DND-41 (cell line): ENCODE measurements at regions not wholly inside any gene's neighbourhood (a gene's known extent, or its start where the extent isn't known, plus 50 kb on each side); places are given as distances from the start of the nearest gene placed in this dataset.
"Not testable (repeated sequence)": the region's sequence is repeated elsewhere in the genome, so short reads cannot be mapped to it uniquely, and the experiment has no call there.

Experiments
- ATAC-seq: fragments of 200-7000 bp; cut with Tn5 transposase; 3 replicates; pipeline ENCODE4 v1.9.1; 2021; ENCODE audit warnings: low read depth; ENCODE audit not compliant: insufficient read depth
- DNase-seq: peaks from one replicate; pipeline ENCODE4 v3.0.0-alpha.2; 2020
- H2AFZ ChIP-seq: 2 replicates; pipeline ENCODE4 v1.6.0; 2012; ENCODE audit warnings: low read depth, low read length
- H3K27ac ChIP-seq: 2 replicates; pipeline ENCODE4 v1.5.1; 2012; ENCODE audit warnings: low read length, inconsistent platforms
- H3K27me3 ChIP-seq: fragments of 200-600 bp; sonication (generic); 2 replicates; pipeline ENCODE4 v1.6.0; 2012; ENCODE audit warnings: low read length, mild to moderate bottlenecking, inconsistent platforms; ENCODE audit not compliant: insufficient read depth, poor library complexity
- H3K36me3 ChIP-seq: 2 replicates; pipeline ENCODE4 v1.5.1; 2012; ENCODE audit warnings: low read length, inconsistent platforms; ENCODE audit not compliant: insufficient read depth
- H3K4me1 ChIP-seq: 2 replicates; pipeline ENCODE4 v1.5.1; 2012; ENCODE audit warnings: mild to moderate bottlenecking, low read length; ENCODE audit not compliant: insufficient read depth
- H3K4me2 ChIP-seq: 2 replicates; pipeline ENCODE4 v1.6.0; 2012; ENCODE audit warnings: mild to moderate bottlenecking, moderate library complexity, low read length, inconsistent platforms; ENCODE audit not compliant: insufficient read depth
- H3K4me3 ChIP-seq, 2 experiments: fragments of 200-600 bp in 1 of 2; shearing (Covaris generic) in 1 of 2; 2 replicates each; pipeline ENCODE4 v1.5.1; 2012 to 2016; ENCODE audit warnings: inconsistent platforms in 2 of 2, low read length in 2 of 2, mild to moderate bottlenecking in 2 of 2, low read depth in 1 of 2, moderate library complexity in 1 of 2
- H3K79me2 ChIP-seq: 2 replicates; pipeline ENCODE4 v1.6.0; 2012; ENCODE audit warnings: low read length, inconsistent platforms; ENCODE audit not compliant: insufficient read depth
- H3K9ac ChIP-seq: 2 replicates; pipeline ENCODE4 v1.6.0; 2012; ENCODE audit warnings: low read depth, mild to moderate bottlenecking, inconsistent platforms, low read length, moderate library complexity
- H3K9me3 ChIP-seq: 2 replicates; pipeline ENCODE4 v1.5.1; 2012; ENCODE audit warnings: low read length, moderate library complexity, mild to moderate bottlenecking, inconsistent platforms; ENCODE audit not compliant: insufficient read depth, severe bottlenecking
- H4K20me1 ChIP-seq: 2 replicates; pipeline ENCODE4 v1.6.0; 2012; ENCODE audit warnings: low read length; ENCODE audit not compliant: insufficient read depth
- EZH2 ChIP-seq: IDR thresholded peaks from 3 replicates; pipeline ENCODE4 v1.6.1; 2012; ENCODE audit warnings: borderline replicate concordance, low read depth, mild to moderate bottlenecking, moderate library complexity, low read length, inconsistent platforms; ENCODE audit not compliant: severe bottlenecking
- TF ChIP-seq, protein P1 (sequence below): IDR thresholded peaks from 2 replicates; pipeline ENCODE4 v1.5.1; 2012; ENCODE audit warnings: borderline replicate concordance, low read length, moderate library complexity, mild to moderate bottlenecking; ENCODE audit not compliant: poor library complexity, severe bottlenecking; ENCODE audit errors: extremely low read depth

DNA sequence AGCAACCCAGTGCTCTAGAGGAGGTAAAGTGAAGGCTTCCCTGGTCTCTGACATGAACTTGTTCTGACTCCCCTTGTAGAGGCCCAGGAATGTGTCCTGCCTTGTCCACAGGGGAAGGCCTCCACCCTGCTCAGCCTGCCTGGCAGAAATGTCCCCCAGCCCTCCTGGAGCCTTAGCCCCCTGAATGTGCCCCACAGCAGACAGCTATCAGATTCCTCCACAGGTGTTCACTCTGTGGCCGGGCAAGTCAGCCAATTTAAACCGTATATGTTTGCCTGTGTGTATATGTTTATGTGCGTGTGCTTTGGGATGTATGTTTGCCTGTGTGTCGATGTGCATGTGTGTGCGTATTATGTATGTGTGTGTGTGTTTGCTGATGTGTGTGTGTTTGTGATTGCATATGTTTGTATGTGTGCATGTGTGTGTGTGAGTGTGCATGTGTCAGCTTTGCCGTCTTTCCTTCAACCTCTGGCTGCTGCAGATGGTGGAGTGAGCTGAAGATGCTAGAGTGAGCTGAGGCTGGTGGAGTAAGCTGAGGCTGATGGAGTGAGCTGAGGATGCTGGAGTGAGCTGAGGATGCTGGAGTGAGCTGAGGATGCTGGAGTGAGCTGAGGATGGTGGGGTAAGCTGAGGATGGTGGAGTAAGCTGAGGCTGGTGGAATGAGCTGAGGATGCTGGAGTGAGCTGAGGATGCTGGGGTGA, 68.9 kb upstream of the ANTXRL start:
- ATAC-seq: no peak

DNA sequence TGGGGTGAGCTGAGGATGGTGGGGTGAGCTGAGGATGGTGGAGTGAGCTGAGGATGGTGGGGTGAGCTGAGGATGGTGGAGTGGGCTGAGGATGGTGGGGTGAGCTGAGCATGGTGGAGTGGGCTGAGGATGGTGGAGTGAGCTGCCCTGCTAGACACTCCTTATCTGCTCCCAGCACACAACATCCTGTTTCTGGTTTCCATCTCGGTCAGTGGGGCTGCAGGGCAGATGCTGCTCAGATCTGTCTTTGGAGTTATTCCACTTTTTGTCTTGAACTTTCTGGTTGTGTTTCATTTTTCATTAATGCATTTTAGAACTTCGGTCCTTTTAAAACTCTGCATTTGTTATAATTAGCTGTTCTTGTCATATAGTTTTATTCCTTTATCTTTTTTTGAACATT, 67.9 kb upstream of the ANTXRL start:
- ATAC-seq: no peak
- Histone ChIP-seq H3K4me1 (no peaks in the 10 kb centered on the region), H3K4me3 (no peak overlapping the region), H3K9me3 (no peaks in the 10 kb centered on the region), H3K36me3 (peaks cover 42% of the 10 kb centered on the region), H3K27ac (no peak overlapping the region), H4K20me1 (no peaks in the 10 kb centered on the region; the same call in 1 of the 2 replicates), H2AFZ (no peak overlapping the region), H3K79me2 (no peaks in the 10 kb centered on the region), H3K27me3 (no peaks in the 10 kb centered on the region), H3K9ac (no peak overlapping the region), H3K4me2 (no peak overlapping the region)
- TF ChIP-seq, protein P1, sequence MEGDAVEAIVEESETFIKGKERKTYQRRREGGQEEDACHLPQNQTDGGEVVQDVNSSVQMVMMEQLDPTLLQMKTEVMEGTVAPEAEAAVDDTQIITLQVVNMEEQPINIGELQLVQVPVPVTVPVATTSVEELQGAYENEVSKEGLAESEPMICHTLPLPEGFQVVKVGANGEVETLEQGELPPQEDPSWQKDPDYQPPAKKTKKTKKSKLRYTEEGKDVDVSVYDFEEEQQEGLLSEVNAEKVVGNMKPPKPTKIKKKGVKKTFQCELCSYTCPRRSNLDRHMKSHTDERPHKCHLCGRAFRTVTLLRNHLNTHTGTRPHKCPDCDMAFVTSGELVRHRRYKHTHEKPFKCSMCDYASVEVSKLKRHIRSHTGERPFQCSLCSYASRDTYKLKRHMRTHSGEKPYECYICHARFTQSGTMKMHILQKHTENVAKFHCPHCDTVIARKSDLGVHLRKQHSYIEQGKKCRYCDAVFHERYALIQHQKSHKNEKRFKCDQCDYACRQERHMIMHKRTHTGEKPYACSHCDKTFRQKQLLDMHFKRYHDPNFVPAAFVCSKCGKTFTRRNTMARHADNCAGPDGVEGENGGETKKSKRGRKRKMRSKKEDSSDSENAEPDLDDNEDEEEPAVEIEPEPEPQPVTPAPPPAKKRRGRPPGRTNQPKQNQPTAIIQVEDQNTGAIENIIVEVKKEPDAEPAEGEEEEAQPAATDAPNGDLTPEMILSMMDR: no peak
- DNase-seq: no peak

More for the DNA sequence above, 68.9 kb upstream of the ANTXRL start:
- no peaks in the 10 kb centered on the region for H3K79me2 ChIP-seq
- no peak overlapping the region for H2AFZ ChIP-seq
- no peaks in the 10 kb centered on the region for H3K4me1 ChIP-seq
- no peak overlapping the region for H3K4me3 ChIP-seq
- no peaks in the 10 kb centered on the region for H3K9me3 ChIP-seq
- H3K36me3 ChIP-seq: peaks cover 34% of the 10 kb centered on the region
- no peak overlapping the region for H3K27ac ChIP-seq
- no peaks in the 10 kb centered on the region; the same call in 1 of the 2 replicates for H4K20me1 ChIP-seq
- TF ChIP-seq, protein P1: no peak
- TF ChIP-seq EZH2: no peak
- no peak overlapping the region for H3K9ac ChIP-seq
- H3K4me2 ChIP-seq: no peak overlapping the region
- H3K27me3 ChIP-seq: no peaks in the 10 kb centered on the region
- DNase-seq: no peak

DNA sequence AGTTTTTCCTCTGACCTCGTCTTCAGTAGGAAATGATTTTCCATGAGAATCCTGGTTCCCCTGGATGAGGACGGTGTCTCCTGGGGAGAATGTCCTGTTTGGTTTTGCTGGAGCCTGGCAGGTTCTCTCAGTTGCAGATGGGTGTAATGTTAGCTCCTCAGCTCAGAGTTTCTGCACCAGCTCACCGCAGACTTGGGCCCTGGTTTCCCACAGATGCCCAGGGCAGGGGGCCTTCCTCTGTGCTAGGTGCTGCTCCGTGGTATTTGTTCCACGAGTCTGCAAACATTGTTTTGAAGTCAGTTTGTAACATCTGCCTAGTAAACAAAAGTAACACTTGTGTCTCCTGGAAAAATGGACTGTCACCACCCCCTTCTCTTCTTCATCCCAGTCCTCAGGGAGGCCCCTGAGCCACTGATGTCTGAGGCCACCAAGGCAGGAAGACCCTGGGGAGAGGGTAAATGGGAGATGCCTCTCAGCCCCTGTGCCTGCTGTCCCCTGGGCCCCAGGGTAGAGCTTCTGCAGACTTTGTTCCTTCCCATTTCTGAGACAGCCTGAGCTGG, 67.3 kb upstream of the ANTXRL start:
- H3K79me2 ChIP-seq, H3K9ac ChIP-seq, H3K9me3 ChIP-seq, H4K20me1 ChIP-seq, H2AFZ ChIP-seq, H3K4me1 ChIP-seq, H3K4me3 ChIP-seq, H3K27ac ChIP-seq, DNase-seq, H3K27me3 ChIP-seq, ATAC-seq, H3K4me2 ChIP-seq: not testable (repeated sequence)
- peaks cover 47% of the 10 kb centered on the region for H3K36me3 ChIP-seq

DNA sequence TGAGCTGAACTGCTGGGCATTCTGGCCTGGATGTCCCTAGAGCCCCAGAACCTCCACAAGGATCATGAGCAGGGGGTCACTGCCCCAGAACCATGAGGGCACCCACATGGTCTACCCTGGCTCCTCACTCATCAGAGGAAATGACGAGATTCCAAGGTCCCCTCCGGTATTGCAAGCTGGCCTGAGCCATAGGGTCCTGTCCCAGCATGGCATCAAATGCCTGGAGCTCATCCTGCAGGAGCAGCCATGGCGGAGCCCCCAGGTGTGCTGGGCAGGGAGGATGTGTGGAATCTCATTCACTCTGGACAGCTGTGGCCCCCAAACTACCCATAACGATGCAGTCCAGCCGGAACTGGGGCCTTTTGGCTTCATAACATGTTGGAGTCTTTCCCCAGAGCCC, 66.6 kb upstream of the ANTXRL start:
- no peak for ATAC-seq

More for the DNA sequence above, 66.6 kb upstream of the ANTXRL start:
- no peaks in the 10 kb centered on the region for H3K79me2 ChIP-seq
- no peaks in the 10 kb centered on the region for H3K4me1 ChIP-seq
- no peak overlapping the region for H3K9ac ChIP-seq
- no peaks in the 10 kb centered on the region for H3K27me3 ChIP-seq
- H3K9me3 ChIP-seq: no peaks in the 10 kb centered on the region
- H3K27ac ChIP-seq: no peak overlapping the region
- no peaks in the 10 kb centered on the region; the same call in 1 of the 2 replicates for H4K20me1 ChIP-seq
- H3K36me3 ChIP-seq: peaks cover 51% of the 10 kb centered on the region
- TF ChIP-seq, protein P1: no peak
- TF ChIP-seq EZH2: no peak
- H3K4me3 ChIP-seq: no peak overlapping the region
- no peak overlapping the region for H2AFZ ChIP-seq
- DNase-seq: no peak
- H3K4me2 ChIP-seq: no peak overlapping the region
